K562 (cell line): ENCODE measurements at regions not wholly inside any gene's neighbourhood (a gene's known extent, or its start where the extent isn't known, plus 50 kb on each side); places are given as distances from the start of the nearest gene placed in this dataset.

ENCODE experiments used
- ATAC-seq: fragments of 200-7000 bp; cut with Tn5 transposase; 3 replicates; pipeline ENCODE4 v1.9.1; 2020; ENCODE audit warnings: moderate library complexity
- BruUV-seq: library from RNA; stranded (reverse); fragments of 400-500 nt; replicated peaks from 2 replicates; lab custom pipeline; 2021; lab: Mats Ljungman, UMichigan
- CTCF ChIA-PET: fragments of 300-600 bp; formaldehyde crosslinking; extraction: SDS; loops from one replicate; lab custom pipeline; 2021; ENCODE audit warnings: low intra/inter-chr PET ratio; lab: Yijun Ruan, JAX
- POLR2A ChIA-PET: fragments of 300-600, 350-650 bp; sonication (Branson Sonifier 250); formaldehyde crosslinking; extraction: SDS; loops from one replicate; lab custom pipeline; 2021; ENCODE audit warnings: antibody characterized with exemption, inconsistent platforms; lab: Yijun Ruan, JAX
- DNase-seq, 4 experiments: peaks; one replicate each; pipeline versions ENCODE4 v3.0.0 to v3.0.0-alpha.2; 2011 to 2018; ENCODE audit warnings: low spot score in 3 of 4, mixed read lengths in 3 of 4; ENCODE audit errors: extremely low read depth in 1 of 4
- FAIRE-seq: peaks from 2 replicates; lab custom pipeline; 2011; peaks lifted over from hg19 to GRCh38; lab: Jason Lieb, UNC
- H2AFZ ChIP-seq: 2 replicates; pipeline ENCODE4 v1.6.0; 2011; ENCODE audit warnings: low read depth, low read length, control low read depth, inconsistent platforms
- H3K27ac ChIP-seq: fragments of 200-600 bp; 3 replicates; pipeline ENCODE4 v1.8.0; 2011; ENCODE audit warnings: low read depth, mild to moderate bottlenecking, control low read depth, inconsistent platforms, low read length, moderate library complexity, mixed read lengths; ENCODE audit errors: extremely low read depth
- H3K27me3 ChIP-seq, 2 experiments: fragments of 300-600 bp in 1 of 2; 2 replicates in 1 of 2; 3 replicates in 1 of 2; pipeline versions ENCODE4 v1.6.0 to v1.8.0; 2011; ENCODE audit warnings: inconsistent platforms in 2 of 2, low read length in 2 of 2, mild to moderate bottlenecking in 1 of 2, mixed read lengths in 1 of 2, moderate library complexity in 1 of 2; ENCODE audit not compliant: control insufficient read depth in 2 of 2, insufficient read depth in 2 of 2
- H3K36me3 ChIP-seq: fragments of 300-600 bp; 3 replicates; pipeline ENCODE4 v1.8.0; 2011; ENCODE audit warnings: mild to moderate bottlenecking, low read length, inconsistent platforms; ENCODE audit not compliant: control insufficient read depth, insufficient read depth
- H3K4me1 ChIP-seq, 2 experiments: fragments of 200-600 bp in 1 of 2; replicated peaks in 1 of 2; 2 replicates in 1 of 2; 3 replicates in 1 of 2; pipeline versions ENCODE4 v1.5.1 to v1.8.0; 2011; ENCODE audit warnings: inconsistent platforms in 2 of 2, low read length in 2 of 2, mild to moderate bottlenecking in 1 of 2, mixed read lengths in 1 of 2, moderate library complexity in 1 of 2; ENCODE audit not compliant: control insufficient read depth in 2 of 2, insufficient read depth in 2 of 2
- H3K4me2 ChIP-seq: 2 replicates; pipeline ENCODE4 v1.6.1; 2011; ENCODE audit warnings: low read length, control low read depth, inconsistent platforms, mixed read lengths; ENCODE audit not compliant: insufficient read depth
- H3K4me3 ChIP-seq: fragments of 200-600 bp; sonication (generic), shearing (Covaris generic); 2 replicates; pipeline ENCODE4 v1.5.1; 2016; ENCODE audit warnings: control low read depth, inconsistent platforms
- H3K79me2 ChIP-seq: fragments of 200-600 bp; 3 replicates; pipeline ENCODE4 v1.8.0; 2011; ENCODE audit warnings: low read length, inconsistent platforms; ENCODE audit not compliant: control insufficient read depth, insufficient read depth
- H3K9ac ChIP-seq, 2 experiments: 2 replicates each; pipeline versions ENCODE4 v1.6.0 to v1.6.1; 2011; ENCODE audit warnings: low read depth in 2 of 2, low read length in 2 of 2, control low read depth in 1 of 2, inconsistent platforms in 1 of 2, mild to moderate bottlenecking in 1 of 2, mixed read lengths in 1 of 2; ENCODE audit not compliant: insufficient read depth in 1 of 2
- H3K9me1 ChIP-seq: one replicate; pipeline ENCODE4 v1.6.0; 2011; ENCODE audit warnings: inconsistent platforms, mild to moderate bottlenecking, low read length, moderate library complexity; ENCODE audit not compliant: control insufficient read depth, insufficient read depth
- H3K9me3 ChIP-seq: replicated peaks from 2 replicates; pipeline ENCODE4 v1.5.1; 2011; ENCODE audit warnings: low read depth, low read length, inconsistent platforms; ENCODE audit not compliant: control insufficient read depth, insufficient read depth
- H4K20me1 ChIP-seq: replicated peaks from 2 replicates; pipeline ENCODE4 v1.6.1; 2011; ENCODE audit warnings: low read length, inconsistent platforms, mixed read lengths; ENCODE audit not compliant: control insufficient read depth, insufficient read depth
- IRF2 ChIP-seq: sonication (generic); formaldehyde crosslinking; IDR thresholded peaks from 2 replicates; pipeline ENCODE4 v1.8.1; 2022; ENCODE audit warnings: mild to moderate bottlenecking, missing genetic modification reagents
- MYNN ChIP-seq, 2 experiments: sonication (generic); formaldehyde crosslinking in 1 of 2; IDR thresholded peaks; 2 replicates each; pipeline versions ENCODE4 v1.5.0 to v1.6.1; 2016 to 2020; ENCODE audit warnings: antibody characterized with exemption in 1 of 2, missing genetic modification reagents in 1 of 2
- PHF21A ChIP-seq: fragments of 450-650 bp; IDR thresholded peaks from 2 replicates; pipeline ENCODE4 v1.6.1; 2017; ENCODE audit warnings: low read depth, borderline replicate concordance
- POU5F1 ChIP-seq: fragments of 150-350 bp; IDR thresholded peaks from 2 replicates; pipeline ENCODE4 v1.6.1; 2014; ENCODE audit warnings: borderline replicate concordance, low read length, low read depth, mild to moderate bottlenecking; ENCODE audit not compliant: partially characterized antibody
- PURB ChIP-seq: sonication (generic); formaldehyde crosslinking; IDR thresholded peaks from 2 replicates; pipeline ENCODE4 v1.9.0; 2021; ENCODE audit warnings: low read depth, mild to moderate bottlenecking, missing genetic modification reagents
- ZNF347 ChIP-seq: fragments of 450-650 bp; formaldehyde crosslinking; IDR thresholded peaks from 2 replicates; pipeline ENCODE4 v1.4.0; 2020; ENCODE audit warnings: low read depth, mild to moderate bottlenecking, moderate library complexity
- WGBS: fragments of 100-300 bp; shearing (Covaris generic); methylation state at CpG from one replicate; pipeline ENCODE4 v1.1.6; 2016; ENCODE audit warnings: low coverage, mixed read lengths; ENCODE audit not compliant: insufficient coverage; ENCODE audit errors: missing lambda C conversion rate; 5-methylcytosine and 5-hydroxymethylcytosine counted together
- in situ Hi-C: fragments of 300-500 bp; cut with MboI; formaldehyde crosslinking; loops from 4 replicates; pipeline ENCODE4 v1.15.0; 2018; ENCODE audit warnings: inconsistent platforms, mixed read lengths
- intact Hi-C: fragments of 100-400 bp; cut with micrococcal nuclease; formaldehyde crosslinking; loops from 2 replicates; pipeline ENCODE4 v1.14.2; 2022
- TF ChIP-seq, protein P1 (sequence below): sonication (generic); formaldehyde crosslinking; IDR thresholded peaks from 2 replicates; pipeline ENCODE4 v1.8.1; 2023; ENCODE audit warnings: mild to moderate bottlenecking, missing genetic modification reagents
- TF ChIP-seq, protein P2 (sequence below): fragments of 150-350 bp; conservative IDR thresholded peaks from 2 replicates; pipeline ENCODE4 v1.6.1; 2014; ENCODE audit warnings: low read length
- TF ChIP-seq, protein P3 (sequence below): sonication (generic); formaldehyde crosslinking; IDR thresholded peaks from 2 replicates; pipeline ENCODE4 v1.8.0; 2022; ENCODE audit warnings: mild to moderate bottlenecking, missing genetic modification reagents
- TF ChIP-seq, protein P4 (sequence below): fragments of 450-650 bp; formaldehyde crosslinking; IDR thresholded peaks from 2 replicates; pipeline ENCODE4 v1.4.0; 2020; ENCODE audit warnings: mild to moderate bottlenecking, moderate library complexity
- TF ChIP-seq, protein P5 (sequence below): sonication (generic); formaldehyde crosslinking; IDR thresholded peaks from 2 replicates; pipeline ENCODE4 v1.8.0; 2022; ENCODE audit warnings: mild to moderate bottlenecking, missing genetic modification reagents

DNA sequence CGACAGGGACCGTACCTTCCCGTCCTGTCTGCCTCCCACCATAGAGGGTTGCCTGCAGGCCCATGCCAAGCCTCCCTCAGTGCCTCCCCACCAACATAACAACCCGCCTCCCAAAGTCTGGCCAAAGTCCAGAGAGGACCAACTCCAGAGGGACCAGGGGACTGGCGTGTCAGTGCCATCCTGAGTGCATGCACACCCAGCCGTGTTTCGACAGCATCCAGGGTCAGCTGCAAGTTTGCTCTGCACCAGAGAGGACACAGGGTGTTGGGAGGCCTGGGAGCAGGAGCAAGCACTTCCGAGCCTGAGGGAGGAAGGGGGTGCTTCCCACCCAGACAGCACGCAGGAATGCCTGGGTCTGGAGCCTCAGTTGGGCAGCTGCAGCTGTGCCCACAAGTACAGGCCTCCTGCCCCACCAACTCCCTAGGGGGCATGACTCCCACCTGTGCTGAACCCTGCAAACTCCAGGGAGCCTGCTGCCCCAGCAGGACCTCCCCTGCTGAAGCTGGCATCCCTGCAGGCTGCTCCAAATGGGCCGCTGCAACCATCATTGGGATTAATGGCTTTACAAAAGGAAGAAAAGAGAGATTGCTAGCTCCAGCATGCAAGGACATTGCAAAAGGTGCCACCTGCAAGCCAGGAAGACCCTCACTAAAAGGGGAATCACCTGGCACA is 618.1 kb upstream of the FSHR start:
- no peaks in the 10 kb centered on the region for H3K9me1 ChIP-seq
- in situ Hi-C loops (no loop called here), intact Hi-C loops (no loop called here)
- H2AFZ ChIP-seq, result no peak overlapping the region
- no peaks in the 10 kb centered on the region for H3K4me1 ChIP-seq
- no peaks in the 10 kb centered on the region for H3K79me2 ChIP-seq
- no peak for FAIRE-seq
- no peaks in the 10 kb centered on the region for H3K9me3 ChIP-seq
- no peak for DNase-seq
- ATAC-seq, result no peak
- POLR2A ChIA-PET, result interaction anchor here (0.5 kb wide), 1 partner anchor 270 kb away, joined by 4 read pairs; no protein-coding TSS in a partner anchor
- no peaks in the 10 kb centered on the region for H3K36me3 ChIP-seq
- no peak overlapping the region for H3K27ac ChIP-seq
- CTCF ChIA-PET, result no interaction called here
- BruUV-seq, result no TSS peak
- 3% methylated on average over 8 of the region's 10 CpGs for WGBS
- H4K20me1 ChIP-seq, result no peaks in the 10 kb centered on the region
- H3K4me3 ChIP-seq, result no peak overlapping the region
- no peak overlapping the region for H3K9ac ChIP-seq
- H3K27me3 ChIP-seq, result no peaks in the 10 kb centered on the region
- no peak overlapping the region for H3K4me2 ChIP-seq
- no peak for TF ChIP-seq PHF21A
- TF ChIP-seq, protein P1, sequence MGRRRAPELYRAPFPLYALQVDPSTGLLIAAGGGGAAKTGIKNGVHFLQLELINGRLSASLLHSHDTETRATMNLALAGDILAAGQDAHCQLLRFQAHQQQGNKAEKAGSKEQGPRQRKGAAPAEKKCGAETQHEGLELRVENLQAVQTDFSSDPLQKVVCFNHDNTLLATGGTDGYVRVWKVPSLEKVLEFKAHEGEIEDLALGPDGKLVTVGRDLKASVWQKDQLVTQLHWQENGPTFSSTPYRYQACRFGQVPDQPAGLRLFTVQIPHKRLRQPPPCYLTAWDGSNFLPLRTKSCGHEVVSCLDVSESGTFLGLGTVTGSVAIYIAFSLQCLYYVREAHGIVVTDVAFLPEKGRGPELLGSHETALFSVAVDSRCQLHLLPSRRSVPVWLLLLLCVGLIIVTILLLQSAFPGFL (CRISPR knock-in tag), result no peak
- TF ChIP-seq, protein P2, sequence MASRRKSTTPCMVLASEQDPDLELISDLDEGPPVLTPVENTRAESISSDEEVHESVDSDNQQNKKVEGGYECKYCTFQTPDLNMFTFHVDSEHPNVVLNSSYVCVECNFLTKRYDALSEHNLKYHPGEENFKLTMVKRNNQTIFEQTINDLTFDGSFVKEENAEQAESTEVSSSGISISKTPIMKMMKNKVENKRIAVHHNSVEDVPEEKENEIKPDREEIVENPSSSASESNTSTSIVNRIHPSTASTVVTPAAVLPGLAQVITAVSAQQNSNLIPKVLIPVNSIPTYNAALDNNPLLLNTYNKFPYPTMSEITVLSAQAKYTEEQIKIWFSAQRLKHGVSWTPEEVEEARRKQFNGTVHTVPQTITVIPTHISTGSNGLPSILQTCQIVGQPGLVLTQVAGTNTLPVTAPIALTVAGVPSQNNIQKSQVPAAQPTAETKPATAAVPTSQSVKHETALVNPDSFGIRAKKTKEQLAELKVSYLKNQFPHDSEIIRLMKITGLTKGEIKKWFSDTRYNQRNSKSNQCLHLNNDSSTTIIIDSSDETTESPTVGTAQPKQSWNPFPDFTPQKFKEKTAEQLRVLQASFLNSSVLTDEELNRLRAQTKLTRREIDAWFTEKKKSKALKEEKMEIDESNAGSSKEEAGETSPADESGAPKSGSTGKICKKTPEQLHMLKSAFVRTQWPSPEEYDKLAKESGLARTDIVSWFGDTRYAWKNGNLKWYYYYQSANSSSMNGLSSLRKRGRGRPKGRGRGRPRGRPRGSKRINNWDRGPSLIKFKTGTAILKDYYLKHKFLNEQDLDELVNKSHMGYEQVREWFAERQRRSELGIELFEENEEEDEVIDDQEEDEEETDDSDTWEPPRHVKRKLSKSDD, result no peak
- no peak for TF ChIP-seq POU5F1
- TF ChIP-seq, protein P3, sequence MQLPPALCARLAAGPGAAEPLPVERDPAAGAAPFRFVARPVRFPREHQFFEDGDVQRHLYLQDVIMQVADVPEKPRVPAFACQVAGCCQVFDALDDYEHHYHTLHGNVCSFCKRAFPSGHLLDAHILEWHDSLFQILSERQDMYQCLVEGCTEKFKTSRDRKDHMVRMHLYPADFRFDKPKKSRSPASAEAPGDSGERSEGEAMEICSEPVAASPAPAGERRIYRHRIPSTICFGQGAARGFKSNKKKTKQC, result no peak
- TF ChIP-seq, protein P4, sequence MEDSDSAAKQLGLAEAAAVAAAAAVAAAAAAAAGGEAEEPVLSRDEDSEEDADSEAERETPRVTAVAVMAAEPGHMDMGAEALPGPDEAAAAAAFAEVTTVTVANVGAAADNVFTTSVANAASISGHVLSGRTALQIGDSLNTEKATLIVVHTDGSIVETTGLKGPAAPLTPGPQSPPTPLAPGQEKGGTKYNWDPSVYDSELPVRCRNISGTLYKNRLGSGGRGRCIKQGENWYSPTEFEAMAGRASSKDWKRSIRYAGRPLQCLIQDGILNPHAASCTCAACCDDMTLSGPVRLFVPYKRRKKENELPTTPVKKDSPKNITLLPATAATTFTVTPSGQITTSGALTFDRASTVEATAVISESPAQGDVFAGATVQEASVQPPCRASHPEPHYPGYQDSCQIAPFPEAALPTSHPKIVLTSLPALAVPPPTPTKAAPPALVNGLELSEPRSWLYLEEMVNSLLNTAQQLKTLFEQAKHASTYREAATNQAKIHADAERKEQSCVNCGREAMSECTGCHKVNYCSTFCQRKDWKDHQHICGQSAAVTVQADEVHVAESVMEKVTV (CRISPR knock-in tag), result no peak
- TF ChIP-seq ZNF347, result no peak
- TF ChIP-seq MYNN (IDR thresholded peaks at IDR 0.05), result no peak
- TF ChIP-seq MYNN (CRISPR knock-in tag; IDR thresholded peaks at IDR 0.05), result no peak
- TF ChIP-seq IRF2 (CRISPR knock-in tag), result no peak
- TF ChIP-seq PURB (CRISPR knock-in tag), result no peak
- TF ChIP-seq, protein P5, sequence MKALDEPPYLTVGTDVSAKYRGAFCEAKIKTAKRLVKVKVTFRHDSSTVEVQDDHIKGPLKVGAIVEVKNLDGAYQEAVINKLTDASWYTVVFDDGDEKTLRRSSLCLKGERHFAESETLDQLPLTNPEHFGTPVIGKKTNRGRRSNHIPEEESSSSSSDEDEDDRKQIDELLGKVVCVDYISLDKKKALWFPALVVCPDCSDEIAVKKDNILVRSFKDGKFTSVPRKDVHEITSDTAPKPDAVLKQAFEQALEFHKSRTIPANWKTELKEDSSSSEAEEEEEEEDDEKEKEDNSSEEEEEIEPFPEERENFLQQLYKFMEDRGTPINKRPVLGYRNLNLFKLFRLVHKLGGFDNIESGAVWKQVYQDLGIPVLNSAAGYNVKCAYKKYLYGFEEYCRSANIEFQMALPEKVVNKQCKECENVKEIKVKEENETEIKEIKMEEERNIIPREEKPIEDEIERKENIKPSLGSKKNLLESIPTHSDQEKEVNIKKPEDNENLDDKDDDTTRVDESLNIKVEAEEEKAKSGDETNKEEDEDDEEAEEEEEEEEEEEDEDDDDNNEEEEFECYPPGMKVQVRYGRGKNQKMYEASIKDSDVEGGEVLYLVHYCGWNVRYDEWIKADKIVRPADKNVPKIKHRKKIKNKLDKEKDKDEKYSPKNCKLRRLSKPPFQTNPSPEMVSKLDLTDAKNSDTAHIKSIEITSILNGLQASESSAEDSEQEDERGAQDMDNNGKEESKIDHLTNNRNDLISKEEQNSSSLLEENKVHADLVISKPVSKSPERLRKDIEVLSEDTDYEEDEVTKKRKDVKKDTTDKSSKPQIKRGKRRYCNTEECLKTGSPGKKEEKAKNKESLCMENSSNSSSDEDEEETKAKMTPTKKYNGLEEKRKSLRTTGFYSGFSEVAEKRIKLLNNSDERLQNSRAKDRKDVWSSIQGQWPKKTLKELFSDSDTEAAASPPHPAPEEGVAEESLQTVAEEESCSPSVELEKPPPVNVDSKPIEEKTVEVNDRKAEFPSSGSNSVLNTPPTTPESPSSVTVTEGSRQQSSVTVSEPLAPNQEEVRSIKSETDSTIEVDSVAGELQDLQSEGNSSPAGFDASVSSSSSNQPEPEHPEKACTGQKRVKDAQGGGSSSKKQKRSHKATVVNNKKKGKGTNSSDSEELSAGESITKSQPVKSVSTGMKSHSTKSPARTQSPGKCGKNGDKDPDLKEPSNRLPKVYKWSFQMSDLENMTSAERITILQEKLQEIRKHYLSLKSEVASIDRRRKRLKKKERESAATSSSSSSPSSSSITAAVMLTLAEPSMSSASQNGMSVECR, result no peak
